Activated B cell treated with CpG ODN at 0.5 μM for 24 hours (primary cell): ENCODE measurements at regions not wholly inside any gene's neighbourhood (a gene's known extent, or its start where the extent isn't known, plus 50 kb on each side); places are given as distances from the start of the nearest gene placed in this dataset.
"Not testable (repeated sequence)": the region's sequence is repeated elsewhere in the genome, so short reads cannot be mapped to it uniquely, and the experiment has no call there.

Experiments
- ATAC-seq: fragments of 200-7000 bp; cut with Tn5 transposase; one replicate; pipeline ENCODE4 v1.10.0; 2021; ENCODE audit warnings: low read depth, mild to moderate bottlenecking, moderate library complexity
- CTCF ChIA-PET: fragments of 350-600 bp; sonication (Branson Sonifier 250); formaldehyde crosslinking; loops from one replicate; lab custom pipeline; 2021; ENCODE audit warnings: antibody characterized with exemption; lab: Charles Lee
- POLR2A ChIA-PET: fragments of 350-600 bp; sonication (Branson Sonifier 250); formaldehyde crosslinking; loops from one replicate; lab custom pipeline; 2021; ENCODE audit warnings: antibody characterized with exemption; lab: Charles Lee
- DNase-seq: peaks from one replicate; pipeline ENCODE4 v3.0.0; 2022
- H3K27ac Mint-ChIP-seq: one replicate; pipeline ENCODE4 v1.8.0; 2020; ENCODE audit warnings: mixed read lengths
- H3K27me3 Mint-ChIP-seq: one replicate; pipeline ENCODE4 v1.8.0; 2021; ENCODE audit warnings: mixed read lengths
- H3K36me3 Mint-ChIP-seq: one replicate; pipeline ENCODE4 v1.8.0; 2021; ENCODE audit warnings: low read depth, mixed read lengths
- H3K4me1 Mint-ChIP-seq: one replicate; pipeline ENCODE4 v1.8.0; 2021; ENCODE audit warnings: mixed read lengths
- H3K4me3 Mint-ChIP-seq: one replicate; pipeline ENCODE4 v1.8.0; 2020; ENCODE audit warnings: mild to moderate bottlenecking, mixed read lengths
- H3K9me3 Mint-ChIP-seq: one replicate; pipeline ENCODE4 v1.8.0; 2020; ENCODE audit warnings: mixed read lengths
- CTCF ChIP-seq: fragments of 200-600 bp; IDR thresholded peaks from one replicate; pipeline ENCODE4 v1.8.0; 2022; ENCODE audit warnings: antibody characterized with exemption, mild to moderate bottlenecking
- intact Hi-C: fragments of 100-400 bp; cut with micrococcal nuclease; formaldehyde crosslinking; loops from one replicate; pipeline ENCODE4 v1.15.1; 2024

GRCh38 chr4:71870456-71870855 lies 86.6 kb upstream of the GC start:
- no peak overlapping the region for H3K4me3 Mint-ChIP-seq
- ATAC-seq (no peak), DNase-seq (no peak)
- H3K27ac Mint-ChIP-seq = no peak overlapping the region
- ChIA-PET CTCF (no interaction called here), POLR2A (no interaction called here)
- TF ChIP-seq CTCF = no peak
- no peaks in the 10 kb centered on the region for H3K27me3 Mint-ChIP-seq
- no peaks in the 10 kb centered on the region for H3K4me1 Mint-ChIP-seq
- intact Hi-C loops = no loop called here
- H3K36me3 Mint-ChIP-seq = no peaks in the 10 kb centered on the region
- H3K9me3 Mint-ChIP-seq = peaks cover 8% of the 10 kb centered on the region

- Mint-ChIP-seq H3K4me1 (no peaks in the 10 kb centered on the region), H3K27ac (no peak overlapping the region), H3K36me3 (no peaks in the 10 kb centered on the region), H3K9me3 (peaks cover 8% of the 10 kb centered on the region), H3K4me3 (no peak overlapping the region), H3K27me3 (no peaks in the 10 kb centered on the region)
- CTCF ChIA-PET = no interaction called here
- TF ChIP-seq CTCF = no peak
- POLR2A ChIA-PET = no interaction called here
- DNase-seq (no peak), ATAC-seq (no peak)
- intact Hi-C loops = no loop called here
Observed at GRCh38 chr4:71872221-71872620, 88.3 kb upstream of the GC start.

GRCh38 chr4:71872767-71873415 lies 89.0 kb upstream of the GC start:
- no peak overlapping the region for H3K27ac Mint-ChIP-seq
- H3K36me3 Mint-ChIP-seq = no peaks in the 10 kb centered on the region
- CTCF ChIA-PET = no interaction called here
- no peaks in the 10 kb centered on the region for H3K27me3 Mint-ChIP-seq
- no peak for ATAC-seq
- intact Hi-C loops = no loop called here
- no peak for TF ChIP-seq CTCF
- DNase-seq = no peak
- no peaks in the 10 kb centered on the region for H3K4me1 Mint-ChIP-seq
- H3K4me3 Mint-ChIP-seq = no peak overlapping the region
- peaks cover 6% of the 10 kb centered on the region for H3K9me3 Mint-ChIP-seq
- POLR2A ChIA-PET = no interaction called here

- Mint-ChIP-seq H3K4me1 (no peaks in the 10 kb centered on the region), H3K4me3 (no peak overlapping the region), H3K27me3 (no peaks in the 10 kb centered on the region), H3K27ac (no peak overlapping the region), H3K36me3 (no peaks in the 10 kb centered on the region), H3K9me3 (peaks cover 6% of the 10 kb centered on the region)
- no peak for ATAC-seq
- intact Hi-C loops = no loop called here
- DNase-seq = no peak
- ChIA-PET POLR2A (no interaction called here), CTCF (no interaction called here)
- TF ChIP-seq CTCF = no peak
Observed at GRCh38 chr4:71878376-71878775, 94.5 kb upstream of the GC start.

GRCh38 chr4:71882113-71882841 lies 98.4 kb upstream of the GC start:
- Mint-ChIP-seq H3K9me3 (no peaks in the 10 kb centered on the region), H3K36me3 (no peaks in the 10 kb centered on the region), H3K4me1 (no peaks in the 10 kb centered on the region), H3K27ac (no peak overlapping the region), H3K4me3 (no peak overlapping the region), H3K27me3 (no peaks in the 10 kb centered on the region)
- ATAC-seq (no peak), DNase-seq (no peak)
- ChIA-PET POLR2A (no interaction called here), CTCF (no interaction called here)
- no peak for TF ChIP-seq CTCF
- intact Hi-C loops = no loop called here

GRCh38 chr4:71900366-71900765 lies 116.5 kb upstream of the GC start:
- ATAC-seq, H3K36me3 Mint-ChIP-seq, H3K27me3 Mint-ChIP-seq, intact Hi-C loops, H3K4me3 Mint-ChIP-seq, CTCF ChIA-PET, DNase-seq, H3K9me3 Mint-ChIP-seq, H3K27ac Mint-ChIP-seq, H3K4me1 Mint-ChIP-seq, POLR2A ChIA-PET: not testable (repeated sequence)

GRCh38 chr4:71905594-71905993 lies 121.7 kb upstream of the GC start:
- POLR2A ChIA-PET, H3K36me3 Mint-ChIP-seq, H3K9me3 Mint-ChIP-seq, intact Hi-C loops, H3K27me3 Mint-ChIP-seq, DNase-seq, H3K4me3 Mint-ChIP-seq, H3K27ac Mint-ChIP-seq, H3K4me1 Mint-ChIP-seq, ATAC-seq: not testable (repeated sequence)
- CTCF ChIA-PET = interaction anchor here (0.6 kb wide), 1 partner anchor 29 kb away, joined by 3 read pairs; no protein-coding TSS in a partner anchor
